H1 (cell line): ENCODE measurements at regions not wholly inside any gene's neighbourhood (a gene's known extent, or its start where the extent isn't known, plus 50 kb on each side); places are given as distances from the start of the nearest gene placed in this dataset.
"Not testable (repeated sequence)": the region's sequence is repeated elsewhere in the genome, so short reads cannot be mapped to it uniquely, and the experiment has no call there.

Experiments used
- CTCF ChIA-PET: fragments of 300-600 bp; sonication (Branson Sonifier 250); formaldehyde crosslinking; loops from one replicate; lab custom pipeline; 2021; ENCODE audit not compliant: partially characterized antibody; lab: Charles Lee
- POLR2A ChIA-PET: fragments of 300-600 bp; sonication (Branson Sonifier 250); formaldehyde crosslinking; loops from one replicate; lab custom pipeline; 2021; ENCODE audit warnings: inconsistent platforms; ENCODE audit not compliant: partially characterized antibody; lab: Charles Lee
- DNase-seq, 2 experiments: peaks; one replicate each; pipeline versions ENCODE4 v3.0.0 to v3.0.0-alpha.2; 2010 to 2022; ENCODE audit warnings: low spot score in 2 of 2, low read depth in 1 of 2, mixed read lengths in 1 of 2
- FAIRE-seq: peaks from 2 replicates; lab custom pipeline; 2011; peaks lifted over from hg19 to GRCh38; lab: Jason Lieb, UNC
- H2AFZ ChIP-seq: 2 replicates; pipeline ENCODE4 v1.8.1; 2012; ENCODE audit warnings: low read length, inconsistent platforms
- H2AK5ac ChIP-seq: 2 replicates; pipeline ENCODE4 v1.6.1; 2013; ENCODE audit warnings: low read depth, low read length
- H2BK120ac ChIP-seq: replicated peaks from 2 replicates; pipeline ENCODE3; 2013; ENCODE audit warnings: low read depth, low read length, inconsistent platforms
- H2BK12ac ChIP-seq: 2 replicates; pipeline ENCODE4 v1.6.1; 2013; ENCODE audit warnings: low read depth, low read length
- H2BK15ac ChIP-seq: 2 replicates; pipeline ENCODE4 v1.6.1; 2013; ENCODE audit warnings: low read length
- H2BK20ac ChIP-seq: 2 replicates; pipeline ENCODE4 v1.6.1; 2013; ENCODE audit warnings: low read length
- H2BK5ac ChIP-seq: 2 replicates; pipeline ENCODE4 v1.6.1; 2013; ENCODE audit warnings: low read depth, low read length
- H3K14ac ChIP-seq: 2 replicates; pipeline ENCODE4 v1.6.1; 2013; ENCODE audit warnings: inconsistent platforms; ENCODE audit not compliant: insufficient read length
- H3K18ac ChIP-seq: 2 replicates; pipeline ENCODE4 v1.6.1; 2013; ENCODE audit warnings: low read length; ENCODE audit errors: extremely low read depth
- H3K23ac ChIP-seq: 2 replicates; pipeline ENCODE4 v1.6.1; 2013; ENCODE audit warnings: inconsistent platforms; ENCODE audit not compliant: insufficient read length
- H3K23me2 ChIP-seq: 2 replicates; pipeline ENCODE4 v1.6.1; 2013; ENCODE audit warnings: low read depth, low read length
- H3K27ac ChIP-seq: 2 replicates; pipeline ENCODE4 v1.6.1; 2011; ENCODE audit warnings: low read depth, low read length, inconsistent platforms
- H3K27me3 ChIP-seq, 4 experiments: replicated peaks in 1 of 4; 1 replicate in 1 of 4; 2 replicates in 3 of 4; pipeline versions ENCODE4 v1.6.1 to v1.8.1; 2011 to 2013; ENCODE audit warnings: low read length in 3 of 4, mild to moderate bottlenecking in 3 of 4, inconsistent platforms in 2 of 4, mixed read lengths in 2 of 4, moderate library complexity in 1 of 4; ENCODE audit not compliant: control insufficient read depth in 3 of 4, insufficient read depth in 3 of 4; ENCODE audit errors: extremely low read depth in 1 of 4
- H3K36me3 ChIP-seq, 4 experiments: 2 replicates each; pipeline versions ENCODE4 v1.6.1 to v1.8.1; 2011 to 2013; ENCODE audit warnings: mild to moderate bottlenecking in 4 of 4, low read length in 3 of 4, moderate library complexity in 2 of 4, control low read depth in 1 of 4, inconsistent platforms in 1 of 4; ENCODE audit not compliant: insufficient read depth in 4 of 4, control insufficient read depth in 2 of 4
- H3K4ac ChIP-seq: replicated peaks from 2 replicates; pipeline ENCODE3; 2013; ENCODE audit warnings: low read length, low read depth, mixed read lengths, inconsistent platforms; ENCODE audit not compliant: insufficient read length
- H3K4me1 ChIP-seq, 4 experiments: replicated peaks in 1 of 4; 1 replicate in 1 of 4; 2 replicates in 3 of 4; pipeline versions ENCODE4 v1.6.1 to v1.8.1; 2011 to 2013; ENCODE audit warnings: low read length in 3 of 4, inconsistent platforms in 2 of 4, mixed read lengths in 1 of 4; ENCODE audit not compliant: insufficient read depth in 4 of 4, control insufficient read depth in 3 of 4
- H3K4me2 ChIP-seq, 2 experiments: 2 replicates each; pipeline versions ENCODE4 v1.6.1 to v1.8.1; 2011 to 2013; ENCODE audit warnings: low read depth in 2 of 2, low read length in 2 of 2, control low read depth in 1 of 2, inconsistent platforms in 1 of 2, mild to moderate bottlenecking in 1 of 2; ENCODE audit not compliant: insufficient read depth in 1 of 2
- H3K4me3 ChIP-seq, 4 experiments: fragments of 200-600, 300-600 bp in 1 of 4; sonication (generic), shearing (Covaris generic), sonication (Bioruptor Twin) in 1 of 4; 2 replicates each; pipeline versions ENCODE4 v1.5.1 to v1.8.1; 2011 to 2016; ENCODE audit warnings: low read length in 4 of 4, low read depth in 3 of 4, control low read depth in 2 of 4, inconsistent platforms in 2 of 4, mild to moderate bottlenecking in 2 of 4, mixed read lengths in 1 of 4, moderate library complexity in 1 of 4; ENCODE audit not compliant: insufficient read depth in 2 of 4; ENCODE audit errors: extremely low read depth in 1 of 4
- H3K56ac ChIP-seq: replicated peaks from 2 replicates; pipeline ENCODE3; 2013; ENCODE audit warnings: low read depth, mild to moderate bottlenecking, mixed read lengths, low read length, inconsistent platforms; ENCODE audit not compliant: insufficient read length
- H3K79me1 ChIP-seq: 2 replicates; pipeline ENCODE4 v1.6.1; 2013; ENCODE audit warnings: low read depth, low read length, control low read depth
- H3K79me2 ChIP-seq, 2 experiments: 2 replicates each; pipeline versions ENCODE4 v1.6.1 to v1.8.1; 2012 to 2013; ENCODE audit warnings: low read length in 2 of 2, mild to moderate bottlenecking in 2 of 2, inconsistent platforms in 1 of 2; ENCODE audit not compliant: insufficient read depth in 2 of 2, control insufficient read depth in 1 of 2
- H3K9ac ChIP-seq, 4 experiments: replicated peaks in 1 of 4; 1 replicate in 1 of 4; 2 replicates in 3 of 4; pipeline versions ENCODE4 v1.6.1 to v1.8.1; 2011 to 2013; ENCODE audit warnings: low read depth in 3 of 4, low read length in 3 of 4, control low read depth in 2 of 4, mild to moderate bottlenecking in 2 of 4, moderate library complexity in 2 of 4, inconsistent platforms in 1 of 4; ENCODE audit errors: extremely low read depth in 1 of 4
- H3K9me3 ChIP-seq, 2 experiments: 2 replicates each; pipeline versions ENCODE4 v1.6.1 to v1.8.1; 2012 to 2013; ENCODE audit warnings: mild to moderate bottlenecking in 2 of 2, moderate library complexity in 2 of 2, control low read depth in 1 of 2, inconsistent platforms in 1 of 2, low read depth in 1 of 2, low read length in 1 of 2, mixed read lengths in 1 of 2; ENCODE audit not compliant: insufficient read depth in 2 of 2
- H4K20me1 ChIP-seq, 2 experiments: replicated peaks in 1 of 2; 2 replicates each; pipeline versions ENCODE3 to v1.8.1; 2011 to 2013; ENCODE audit warnings: inconsistent platforms in 2 of 2, low read length in 2 of 2, mild to moderate bottlenecking in 1 of 2; ENCODE audit not compliant: insufficient read depth in 2 of 2, control insufficient read depth in 1 of 2
- H4K5ac ChIP-seq: 2 replicates; pipeline ENCODE4 v1.6.1; 2013; ENCODE audit warnings: low read length, low read depth, mixed read lengths, inconsistent platforms; ENCODE audit not compliant: insufficient read length
- H4K8ac ChIP-seq: 2 replicates; pipeline ENCODE4 v1.8.0; 2013; ENCODE audit warnings: mild to moderate bottlenecking, moderate library complexity, low read length, inconsistent platforms; ENCODE audit not compliant: insufficient read depth; ENCODE audit errors: extremely low read depth
- H4K91ac ChIP-seq: replicated peaks from 2 replicates; pipeline ENCODE3; 2013; ENCODE audit warnings: low read length, mixed read lengths, inconsistent platforms; ENCODE audit not compliant: insufficient read length
- WGBS, 2 experiments: shearing (Covaris generic) in 1 of 2; methylation state at CpG; one replicate each; pipeline versions ENCODE4 v1.1.6 to v1.1.7; 2013 to 2015; ENCODE audit warnings: low lambda C conversion rate in 2 of 2, mixed read lengths in 2 of 2, inconsistent platforms in 1 of 2, low coverage in 1 of 2, missing lambda C conversion rate in 1 of 2; ENCODE audit not compliant: insufficient replicate concordance in 2 of 2, insufficient coverage in 1 of 2, insufficient read length in 1 of 2; ENCODE audit errors: extremely low coverage in 1 of 2, missing lambda C conversion rate in 1 of 2; 5-methylcytosine and 5-hydroxymethylcytosine counted together

DNA sequence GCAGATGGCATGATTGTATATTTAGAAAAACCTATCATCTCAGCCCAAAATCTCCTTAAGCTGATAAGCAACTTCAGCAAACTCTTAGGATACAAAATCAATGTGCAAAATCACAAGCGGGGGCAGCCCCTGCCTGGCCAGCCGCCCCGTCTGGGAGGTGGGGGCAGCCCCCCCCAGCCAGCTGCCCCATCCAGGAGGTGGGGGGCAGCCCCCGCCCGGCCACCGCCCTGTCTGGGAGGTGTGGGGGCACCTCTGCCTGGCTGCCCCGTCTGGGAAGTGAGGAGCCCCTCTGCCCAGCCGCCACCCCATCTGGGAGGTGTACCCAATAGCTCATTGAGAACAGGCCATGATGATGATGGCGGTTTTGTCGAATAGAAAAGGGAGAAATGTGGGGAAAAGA, 196.6 kb downstream of the RCHY1 start:
- 84% methylated on average over 9 of the region's 10 CpGs; no CpG with 5 or more reads in 1 of the 2 experiments for WGBS, 2 experiments
- H3K79me2 ChIP-seq, H3K27me3 ChIP-seq, H3K4me1 ChIP-seq, DNase-seq, CTCF ChIA-PET, H3K36me3 ChIP-seq, H2BK12ac ChIP-seq, H3K14ac ChIP-seq, H3K79me1 ChIP-seq, H2AFZ ChIP-seq, H2BK5ac ChIP-seq, H3K56ac ChIP-seq, H2AK5ac ChIP-seq, H3K18ac ChIP-seq, H4K8ac ChIP-seq, H4K20me1 ChIP-seq, H3K27ac ChIP-seq, H3K9ac ChIP-seq, H2BK20ac ChIP-seq, H3K4ac ChIP-seq, H3K4me3 ChIP-seq, H2BK120ac ChIP-seq, H3K23me2 ChIP-seq, H2BK15ac ChIP-seq, POLR2A ChIA-PET, FAIRE-seq, H4K5ac ChIP-seq, H3K4me2 ChIP-seq, H3K9me3 ChIP-seq, H3K23ac ChIP-seq, H4K91ac ChIP-seq: not testable (repeated sequence)
